Neuronal stem cell (in vitro differentiated cells): ENCODE measurements at regions not wholly inside any gene's neighbourhood (a gene's known extent, or its start where the extent isn't known, plus 50 kb on each side); places are given as distances from the start of the nearest gene placed in this dataset.

Experiments used
- DNase-seq: peaks from one replicate; pipeline ENCODE4 v3.0.0-alpha.2; 2013; ENCODE audit warnings: low spot score
- H2AFZ ChIP-seq: one replicate; pipeline ENCODE4 v1.6.1; 2013; ENCODE audit warnings: mild to moderate bottlenecking, low read length, inconsistent platforms
- H2AK5ac ChIP-seq: 2 replicates; pipeline ENCODE4 v1.6.1; 2013; ENCODE audit warnings: low read depth, mild to moderate bottlenecking, inconsistent platforms, low read length, moderate library complexity, mixed read lengths
- H2BK120ac ChIP-seq: 2 replicates; pipeline ENCODE4 v1.6.1; 2013; ENCODE audit warnings: low read depth, mild to moderate bottlenecking, inconsistent platforms, low read length, moderate library complexity, mixed read lengths
- H2BK12ac ChIP-seq: one replicate; pipeline ENCODE4 v1.6.1; 2013; ENCODE audit warnings: low read length, inconsistent platforms
- H2BK15ac ChIP-seq: 2 replicates; pipeline ENCODE4 v1.6.1; 2013; ENCODE audit warnings: mild to moderate bottlenecking, low read length, inconsistent platforms, mixed read lengths
- H2BK5ac ChIP-seq: one replicate; pipeline ENCODE4 v1.6.1; 2013; ENCODE audit warnings: inconsistent platforms, mild to moderate bottlenecking, low read length, moderate library complexity
- H3K14ac ChIP-seq: one replicate; pipeline ENCODE4 v1.6.1; 2013; ENCODE audit warnings: low read length, inconsistent platforms
- H3K18ac ChIP-seq: 2 replicates; pipeline ENCODE4 v1.6.1; 2013; ENCODE audit warnings: low read length, inconsistent platforms
- H3K23ac ChIP-seq: 2 replicates; pipeline ENCODE4 v1.6.1; 2013; ENCODE audit warnings: low read depth, mild to moderate bottlenecking, mixed read lengths, low read length, inconsistent platforms; ENCODE audit not compliant: poor library complexity
- H3K27ac ChIP-seq: replicated peaks from 3 replicates; pipeline ENCODE4 v1.5.1; 2013; ENCODE audit warnings: low read length, inconsistent platforms
- H3K27me3 ChIP-seq, 3 experiments: 2 replicates each; pipeline ENCODE4 v1.6.1; 2013; ENCODE audit warnings: low read length in 3 of 3, mild to moderate bottlenecking in 2 of 3, inconsistent platforms in 1 of 3, low read depth in 1 of 3, mixed read lengths in 1 of 3, moderate library complexity in 1 of 3; ENCODE audit not compliant: control insufficient read depth in 3 of 3, insufficient read depth in 3 of 3
- H3K36me3 ChIP-seq, 2 donors: replicated peaks in 1 of 2; 2 replicates each; pipeline ENCODE4 v1.6.1; 2013; ENCODE audit warnings: low read length in 2 of 2; ENCODE audit not compliant: control insufficient read depth in 2 of 2, insufficient read depth in 2 of 2
- H3K4ac ChIP-seq: 2 replicates; pipeline ENCODE4 v1.6.1; 2013; ENCODE audit warnings: inconsistent platforms, mild to moderate bottlenecking, low read length, moderate library complexity
- H3K4me1 ChIP-seq, 2 donors: 1 replicate in 1 of 2; 2 replicates in 1 of 2; pipeline ENCODE4 v1.6.1; 2013; ENCODE audit warnings: low read length in 2 of 2, low read depth in 1 of 2; ENCODE audit not compliant: control insufficient read depth in 2 of 2, insufficient read depth in 1 of 2
- H3K4me2 ChIP-seq: one replicate; pipeline ENCODE4 v1.6.1; 2013; ENCODE audit warnings: mild to moderate bottlenecking, low read length, inconsistent platforms; ENCODE audit not compliant: insufficient read depth, poor library complexity, severe bottlenecking
- H3K4me3 ChIP-seq, 2 donors: 2 replicates each; pipeline ENCODE4 v1.5.1; 2013; ENCODE audit warnings: low read length in 2 of 2, mild to moderate bottlenecking in 2 of 2, inconsistent platforms in 1 of 2, moderate library complexity in 1 of 2
- H3K79me1 ChIP-seq: one replicate; pipeline ENCODE4 v1.6.1; 2013; ENCODE audit warnings: low read depth, mild to moderate bottlenecking, inconsistent platforms, low read length, moderate library complexity
- H3K9ac ChIP-seq: one replicate; pipeline ENCODE4 v1.6.1; 2013; ENCODE audit warnings: mild to moderate bottlenecking, low read depth, low read length, inconsistent platforms; ENCODE audit not compliant: poor library complexity
- H3K9me3 ChIP-seq, 2 donors: replicated peaks in 1 of 2; 2 replicates each; pipeline versions ENCODE3 to v1.6.1; 2013; ENCODE audit warnings: low read length in 2 of 2, mild to moderate bottlenecking in 2 of 2, inconsistent platforms in 1 of 2, low read depth in 1 of 2, mixed read lengths in 1 of 2, moderate library complexity in 1 of 2; ENCODE audit not compliant: control insufficient read depth in 2 of 2, insufficient read depth in 1 of 2
- H4K8ac ChIP-seq: one replicate; pipeline ENCODE4 v1.6.1; 2013; ENCODE audit warnings: low read depth, mild to moderate bottlenecking, inconsistent platforms, low read length, moderate library complexity
- H4K91ac ChIP-seq: one replicate; pipeline ENCODE4 v1.6.1; 2013; ENCODE audit warnings: low read length, low read depth, mild to moderate bottlenecking, inconsistent platforms; ENCODE audit not compliant: poor library complexity
- WGBS, 2 donors: extraction: QIAGEN DNeasy Blood & Tissue Kit; methylation state at CpG; one replicate each; pipeline ENCODE4 v1.1.7; 2013; ENCODE audit warnings: missing lambda C conversion rate in 2 of 2, mixed read lengths in 1 of 2; ENCODE audit not compliant: insufficient read length in 2 of 2, insufficient replicate concordance in 1 of 2; ENCODE audit errors: extremely low coverage in 2 of 2; 5-methylcytosine and 5-hydroxymethylcytosine counted together

- DNase-seq, result no peak
- no peak overlapping the region for H4K8ac ChIP-seq
Observed at GRCh38 chr4:127425202-127425845, 207.4 kb upstream of the INTU start.

DNA sequence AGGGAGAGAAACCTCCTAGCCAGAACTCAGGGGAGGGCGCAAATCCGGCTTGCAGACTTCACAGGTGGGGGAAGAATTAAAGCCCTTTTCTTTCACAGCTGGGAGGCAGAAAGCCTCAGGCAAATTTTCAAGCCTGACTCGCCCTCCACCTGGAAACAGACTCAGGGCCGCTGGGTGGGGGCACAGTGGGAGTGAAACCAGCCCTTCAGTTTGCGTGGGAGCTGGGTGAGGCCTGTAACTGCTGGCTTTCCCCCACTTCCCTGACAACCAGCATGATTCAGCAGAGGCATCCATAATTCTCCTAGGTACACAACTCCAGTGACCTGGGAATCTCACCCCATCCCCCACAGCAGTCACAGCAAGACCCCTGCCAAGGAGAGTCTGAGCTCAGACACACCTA, 206.9 kb upstream of the INTU start:
- DNase-seq, result no peak
- Histone ChIP-seq H3K79me1 (no peaks in the 10 kb centered on the region), H4K91ac (no peak overlapping the region), H3K27ac (no peak overlapping the region), H3K9me3 (no peaks in the 10 kb centered on the region), H2AFZ (peak overlapping the region; percentile 69), H4K8ac (peak overlapping the region; percentile 4), H3K4me1 (no peaks in the 10 kb centered on the region), H3K23ac (no peak overlapping the region), H3K4me2 (no peak overlapping the region), H2AK5ac (no peak overlapping the region), H3K18ac (no peak overlapping the region), H2BK12ac (no peak overlapping the region), H3K4ac (no peak overlapping the region), H2BK120ac (no peak overlapping the region), H2BK15ac (no peak overlapping the region), H3K36me3 (no peaks in the 10 kb centered on the region), H3K4me3 (no peak overlapping the region), H3K9ac (no peak overlapping the region), H3K27me3 (no peaks in the 10 kb centered on the region), H3K14ac (no peak overlapping the region), H2BK5ac (no peak overlapping the region)
- WGBS, 2 donors, result no CpG with 5 or more reads among the region's 5 CpGs

More at GRCh38 chr4:127425202-127425845, 207.4 kb upstream of the INTU start:
- H3K9me3 ChIP-seq, result no peaks in the 10 kb centered on the region
- H3K9ac ChIP-seq, result no peak overlapping the region
- no peak overlapping the region for H3K23ac ChIP-seq
- no peaks in the 10 kb centered on the region for H3K79me1 ChIP-seq
- H2BK5ac ChIP-seq, result no peak overlapping the region
- no peak overlapping the region for H3K18ac ChIP-seq
- H2BK120ac ChIP-seq, result no peak overlapping the region
- no peak overlapping the region for H4K91ac ChIP-seq
- no peak overlapping the region for H3K27ac ChIP-seq
- no peaks in the 10 kb centered on the region for H3K27me3 ChIP-seq
- H3K36me3 ChIP-seq, result no peaks in the 10 kb centered on the region
- H3K14ac ChIP-seq, result no peak overlapping the region
- no peak overlapping the region for H2BK12ac ChIP-seq
- H2AK5ac ChIP-seq, result no peak overlapping the region
- no peak overlapping the region for H3K4me3 ChIP-seq
- no CpG with 5 or more reads among the region's 11 CpGs for WGBS, 2 donors
- H3K4me2 ChIP-seq, result no peak overlapping the region
- H2BK15ac ChIP-seq, result no peak overlapping the region
- no peaks in the 10 kb centered on the region for H3K4me1 ChIP-seq
- peak overlapping the region; percentile 69 for H2AFZ ChIP-seq
- H3K4ac ChIP-seq, result no peak overlapping the region

DNA sequence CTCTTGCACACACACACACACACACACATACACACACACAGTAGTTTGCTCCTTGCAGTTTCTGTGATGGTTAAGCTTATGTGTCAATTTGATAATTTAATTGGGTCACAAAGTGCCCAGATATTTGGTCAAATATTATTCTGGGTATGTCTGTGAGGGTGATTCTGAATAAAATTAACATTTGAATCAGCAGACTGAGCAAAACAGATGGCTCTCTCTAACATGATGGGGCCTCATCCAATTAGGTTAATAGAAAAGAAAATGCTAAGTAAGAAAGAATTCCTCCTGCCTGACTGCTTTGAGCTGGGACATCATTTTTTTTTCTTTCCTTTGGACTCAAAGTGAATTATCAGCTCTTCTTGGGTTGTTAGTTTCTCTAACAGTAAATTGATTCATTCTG, 191.2 kb upstream of the INTU start:
- Histone ChIP-seq H3K18ac (no peak overlapping the region), H2BK120ac (no peak overlapping the region), H2BK15ac (no peak overlapping the region), H3K14ac (no peak overlapping the region), H3K4me2 (no peak overlapping the region), H3K9ac (no peak overlapping the region), H3K27ac (no peak overlapping the region), H2AFZ (no peak overlapping the region), H3K4me3 (no peak overlapping the region), H4K8ac (no peak overlapping the region), H3K79me1 (no peaks in the 10 kb centered on the region), H3K4ac (no peak overlapping the region), H4K91ac (no peak overlapping the region), H2BK5ac (no peak overlapping the region), H3K36me3 (no peaks in the 10 kb centered on the region), H2AK5ac (no peak overlapping the region), H3K4me1 (no peaks in the 10 kb centered on the region), H3K23ac (no peak overlapping the region), H2BK12ac (no peak overlapping the region), H3K9me3 (no peaks in the 10 kb centered on the region), H3K27me3 (no peaks in the 10 kb centered on the region)
- DNase-seq, result no peak

DNA sequence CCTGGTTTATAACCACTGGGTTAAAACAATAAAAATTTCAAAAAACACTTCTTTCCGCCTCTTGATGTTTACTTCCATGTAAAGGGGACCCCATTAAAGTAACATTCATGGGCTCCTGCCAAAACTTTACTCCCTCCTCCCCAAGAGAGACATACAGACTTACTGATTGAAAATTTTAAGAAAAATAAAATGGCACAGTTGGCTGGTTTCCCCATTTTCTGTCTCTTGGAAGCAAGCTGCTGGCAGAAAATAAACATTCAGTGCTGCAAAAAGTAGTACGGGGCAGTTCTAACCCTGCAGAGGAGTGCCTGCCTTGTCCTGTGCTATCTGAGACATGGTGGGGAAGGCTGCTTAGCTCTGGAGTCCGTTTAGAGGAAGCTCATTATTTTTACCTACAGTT, 187.3 kb upstream of the INTU start:
- no peak overlapping the region for H3K23ac ChIP-seq
- no peaks in the 10 kb centered on the region for H3K9me3 ChIP-seq
- no peak overlapping the region for H2BK15ac ChIP-seq
- H2BK120ac ChIP-seq, result no peak overlapping the region
- no peak overlapping the region for H4K8ac ChIP-seq
- no peak overlapping the region for H3K4me2 ChIP-seq
- no peak overlapping the region for H3K14ac ChIP-seq
- no peaks in the 10 kb centered on the region for H3K27me3 ChIP-seq
- no peak overlapping the region for H2BK5ac ChIP-seq
- no CpG with 5 or more reads among the region's 3 CpGs for WGBS, 2 donors
- no peak overlapping the region for H2AK5ac ChIP-seq
- H4K91ac ChIP-seq, result no peak overlapping the region
- no peak overlapping the region for H3K4ac ChIP-seq
- H3K9ac ChIP-seq, result no peak overlapping the region
- no peak for DNase-seq
- H3K18ac ChIP-seq, result no peak overlapping the region
- no peaks in the 10 kb centered on the region for H3K4me1 ChIP-seq
- no peak overlapping the region for H2AFZ ChIP-seq
- H3K36me3 ChIP-seq, result no peaks in the 10 kb centered on the region
- H2BK12ac ChIP-seq, result no peak overlapping the region
- H3K27ac ChIP-seq, result no peak overlapping the region
- H3K4me3 ChIP-seq, result no peak overlapping the region
- H3K79me1 ChIP-seq, result no peaks in the 10 kb centered on the region
